ENCODE measurements at regions not wholly inside any gene's neighbourhood (a gene's known extent, or its start where the extent isn't known, plus 50 kb on each side); places are given as distances from the start of the nearest gene placed in this dataset.
"Not testable (repeated sequence)": the region's sequence is repeated elsewhere in the genome, so short reads cannot be mapped to it uniquely, and the experiment has no call there.

DNA sequence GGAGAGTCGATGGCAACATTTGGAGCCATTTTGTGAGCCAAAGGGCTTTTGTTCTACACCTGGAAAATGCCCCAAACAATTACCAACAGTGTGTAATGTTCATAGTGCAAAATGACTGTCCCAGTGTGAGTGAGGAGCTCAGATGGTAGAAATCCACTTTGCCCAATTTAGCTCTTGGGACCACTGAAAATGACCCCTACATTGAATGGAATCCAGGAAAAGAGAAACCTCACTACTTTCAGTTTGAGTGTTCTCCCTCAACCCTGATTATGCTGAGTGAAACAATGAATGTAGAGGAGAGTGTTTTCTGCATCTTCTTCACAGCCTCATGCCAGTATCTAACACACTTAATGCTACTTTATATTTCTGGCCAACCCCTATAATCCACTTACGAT, 84.9 kb upstream of the NRN1 start:
- TF ChIP-seq, protein P1, sequence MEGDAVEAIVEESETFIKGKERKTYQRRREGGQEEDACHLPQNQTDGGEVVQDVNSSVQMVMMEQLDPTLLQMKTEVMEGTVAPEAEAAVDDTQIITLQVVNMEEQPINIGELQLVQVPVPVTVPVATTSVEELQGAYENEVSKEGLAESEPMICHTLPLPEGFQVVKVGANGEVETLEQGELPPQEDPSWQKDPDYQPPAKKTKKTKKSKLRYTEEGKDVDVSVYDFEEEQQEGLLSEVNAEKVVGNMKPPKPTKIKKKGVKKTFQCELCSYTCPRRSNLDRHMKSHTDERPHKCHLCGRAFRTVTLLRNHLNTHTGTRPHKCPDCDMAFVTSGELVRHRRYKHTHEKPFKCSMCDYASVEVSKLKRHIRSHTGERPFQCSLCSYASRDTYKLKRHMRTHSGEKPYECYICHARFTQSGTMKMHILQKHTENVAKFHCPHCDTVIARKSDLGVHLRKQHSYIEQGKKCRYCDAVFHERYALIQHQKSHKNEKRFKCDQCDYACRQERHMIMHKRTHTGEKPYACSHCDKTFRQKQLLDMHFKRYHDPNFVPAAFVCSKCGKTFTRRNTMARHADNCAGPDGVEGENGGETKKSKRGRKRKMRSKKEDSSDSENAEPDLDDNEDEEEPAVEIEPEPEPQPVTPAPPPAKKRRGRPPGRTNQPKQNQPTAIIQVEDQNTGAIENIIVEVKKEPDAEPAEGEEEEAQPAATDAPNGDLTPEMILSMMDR (IDR thresholded peaks at IDR 0.05): no peak
- intact Hi-C loops (cut with DNase I; ENCODE audit: low total_unique reads): no loop called here
- H3K9me3 ChIP-seq: no peaks in the 10 kb centered on the region

DNA sequence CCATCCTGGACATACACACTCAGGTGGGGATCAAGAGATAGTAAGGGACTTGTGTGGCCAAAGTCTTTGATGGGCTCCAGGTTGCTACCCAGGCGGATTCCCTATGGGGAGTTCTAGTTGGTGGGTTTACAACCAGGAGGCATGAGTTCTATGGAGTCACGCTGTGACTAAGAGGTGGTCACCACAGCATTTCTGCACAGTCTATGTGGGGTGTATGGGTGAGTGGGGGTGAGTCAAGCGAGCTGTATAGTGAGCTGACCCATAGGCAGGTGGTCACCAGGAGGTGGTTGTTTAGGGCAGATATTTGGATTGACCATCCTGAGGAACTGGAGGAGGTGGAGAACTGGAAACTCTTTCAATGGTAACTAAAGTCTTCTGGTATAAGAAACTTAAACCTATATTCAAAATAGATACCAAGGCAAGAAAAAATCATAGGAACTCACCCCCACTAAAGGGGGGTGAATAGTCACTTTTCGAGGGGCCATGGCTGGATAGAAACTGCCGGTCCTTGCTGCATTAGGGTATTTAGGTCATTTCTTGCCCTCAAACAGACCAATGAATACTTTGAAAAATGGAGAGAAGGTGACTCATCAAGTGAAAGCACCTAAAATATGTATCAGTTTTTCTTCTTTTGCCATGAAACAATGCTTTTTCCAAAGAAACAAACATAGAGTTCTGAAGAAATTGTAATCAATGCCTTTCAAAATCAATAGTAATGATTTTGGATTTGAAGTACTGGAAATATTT, 84.3 kb upstream of the NRN1 start:
- Histone ChIP-seq H3K4me1 (no peaks in the 10 kb centered on the region), H3K9me3 (no peaks in the 10 kb centered on the region), H3K4me3 (no peak overlapping the region), H3K27ac (no peak overlapping the region), H3K27me3 (no peaks in the 10 kb centered on the region), H3K36me3 (no peaks in the 10 kb centered on the region)
- TF ChIP-seq, protein P1 (IDR thresholded peaks at IDR 0.05): no peak
- DNase-seq: no peak
- intact Hi-C loops (cut with DNase I; ENCODE audit: low total_unique reads): no loop called here

More for the DNA sequence above, 84.9 kb upstream of the NRN1 start:
- DNase-seq: no peak
- no peak overlapping the region for H3K4me3 ChIP-seq
- no peak overlapping the region for H3K27ac ChIP-seq
- no peaks in the 10 kb centered on the region for H3K27me3 ChIP-seq
- no peaks in the 10 kb centered on the region for H3K4me1 ChIP-seq
- H3K36me3 ChIP-seq: no peaks in the 10 kb centered on the region

DNA sequence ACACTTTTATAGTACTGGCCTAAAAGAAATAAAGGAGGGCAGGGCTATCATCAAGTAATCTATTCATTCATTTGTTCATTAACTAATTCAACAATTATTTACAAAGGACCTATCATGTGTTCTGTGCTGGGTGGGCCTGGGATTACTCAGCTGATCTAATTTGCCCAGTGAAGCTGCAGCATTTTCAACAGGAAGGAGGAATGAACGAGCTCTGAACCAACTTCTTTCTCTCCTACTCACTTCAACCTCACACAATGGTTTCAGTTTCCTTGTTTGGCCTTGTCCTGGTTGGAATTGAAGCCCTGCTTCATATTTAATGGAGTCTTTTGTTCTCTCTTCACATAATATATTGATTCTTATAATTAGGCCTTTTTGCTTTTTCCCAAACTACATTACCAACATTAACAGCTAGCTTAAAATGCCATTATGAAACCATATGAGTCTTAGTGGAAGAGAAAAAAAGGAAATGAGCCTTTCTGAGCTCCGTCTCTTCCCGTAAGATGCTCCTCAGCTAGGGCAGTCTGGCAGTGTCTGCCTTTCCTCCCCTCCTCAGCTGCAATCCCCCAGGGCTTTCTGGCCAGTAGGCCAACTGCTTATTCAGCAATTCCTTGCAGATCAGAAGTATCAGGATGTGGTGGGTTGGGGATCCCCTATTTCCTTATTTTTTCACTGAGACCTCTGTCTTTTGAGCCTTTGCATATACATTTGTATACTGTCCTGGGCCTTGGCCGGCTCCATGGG, 79.4 kb upstream of the NRN1 start:
- intact Hi-C loops (cut with DNase I; ENCODE audit: low total_unique reads): no loop called here
- Histone ChIP-seq H3K27ac (no peak overlapping the region), H3K27me3 (no peaks in the 10 kb centered on the region), H3K4me1 (no peaks in the 10 kb centered on the region), H3K4me3 (no peak overlapping the region), H3K9me3 (no peaks in the 10 kb centered on the region), H3K36me3 (no peaks in the 10 kb centered on the region)
- DNase-seq: no peak
- TF ChIP-seq, protein P1 (IDR thresholded peaks at IDR 0.05): no peak

DNA sequence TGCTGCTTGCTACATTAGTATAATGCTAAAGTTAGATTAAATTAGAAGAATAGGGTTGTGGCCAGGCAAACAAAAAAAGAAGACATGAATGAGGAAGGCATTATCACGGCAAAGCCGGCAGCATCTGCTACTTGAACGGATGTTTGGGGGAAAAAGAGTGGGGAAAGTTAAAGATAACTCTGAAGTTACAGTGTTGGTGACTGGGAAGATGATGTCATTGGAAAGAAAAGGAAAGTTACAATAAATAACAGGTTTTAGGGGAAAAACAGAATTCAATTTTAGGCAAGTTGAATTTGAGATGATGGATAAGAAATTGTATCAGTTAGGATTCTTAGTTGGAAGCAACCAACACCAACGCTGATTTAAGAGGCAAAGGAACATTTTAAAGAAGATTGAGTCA, 74.2 kb upstream of the NRN1 start:
- H3K36me3 ChIP-seq: no peaks in the 10 kb centered on the region
- TF ChIP-seq, protein P1 (IDR thresholded peaks at IDR 0.05): no peak
- intact Hi-C loops (cut with DNase I; ENCODE audit: low total_unique reads): no loop called here
- no peaks in the 10 kb centered on the region for H3K9me3 ChIP-seq
- no peak overlapping the region for H3K4me3 ChIP-seq
- H3K4me1 ChIP-seq: no peaks in the 10 kb centered on the region
- no peak overlapping the region for H3K27ac ChIP-seq
- no peak for DNase-seq
- H3K27me3 ChIP-seq: no peaks in the 10 kb centered on the region

DNA sequence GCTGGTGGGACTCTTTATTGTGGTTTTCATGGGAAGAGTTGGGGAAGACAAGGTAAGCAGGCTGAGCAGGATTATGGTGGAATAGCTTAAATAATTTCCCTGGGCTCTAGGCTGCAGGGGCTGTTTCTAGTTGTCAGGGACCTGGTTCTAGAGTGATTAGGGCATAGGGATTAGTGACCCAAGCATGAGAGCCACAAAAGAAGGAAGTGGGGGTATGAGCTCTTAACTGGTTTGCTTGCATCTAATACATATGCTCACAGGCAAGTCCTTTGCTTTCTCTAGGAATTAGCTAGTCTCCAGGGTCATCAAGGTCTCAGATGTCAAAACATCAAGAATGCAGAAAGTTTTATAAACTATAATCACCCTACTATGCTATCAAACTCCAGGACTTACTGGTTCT, 67.5 kb upstream of the NRN1 start:
- DNase-seq: no peak
- intact Hi-C loops (cut with DNase I; ENCODE audit: low total_unique reads): no loop called here
- peaks cover 0 to 6% of the 10 kb centered on the region in 2 donors for H3K27me3 ChIP-seq
- TF ChIP-seq, protein P1 (IDR thresholded peaks at IDR 0.05): no peak
- no peak overlapping the region for H3K4me3 ChIP-seq
- no peak overlapping the region for H3K27ac ChIP-seq
- H3K36me3 ChIP-seq: no peaks in the 10 kb centered on the region
- no peaks in the 10 kb centered on the region for H3K9me3 ChIP-seq
- no peaks in the 10 kb centered on the region for H3K4me1 ChIP-seq

DNA sequence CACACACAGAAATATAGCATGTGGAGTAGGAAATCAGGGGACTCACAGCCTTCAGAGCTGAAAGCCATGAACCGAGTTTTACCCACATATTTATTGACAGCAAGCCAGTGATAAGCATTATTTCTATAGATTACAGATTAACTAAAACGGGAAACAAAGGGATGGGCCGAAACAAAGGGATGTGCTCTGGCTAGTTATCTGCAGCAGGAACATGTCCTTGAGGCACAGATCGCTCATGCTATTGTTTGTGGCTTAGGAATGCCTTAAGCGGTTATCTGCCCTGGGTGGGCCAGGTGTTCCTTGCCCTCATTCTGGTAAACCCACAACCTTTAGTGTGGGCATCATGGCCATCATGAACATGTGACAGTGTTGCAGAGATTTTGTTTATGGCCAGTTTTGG, 61.4 kb upstream of the NRN1 start:
- H3K27ac ChIP-seq; H3K4me1 ChIP-seq; H3K9me3 ChIP-seq; H3K27me3 ChIP-seq; DNase-seq; H3K4me3 ChIP-seq; H3K36me3 ChIP-seq; intact Hi-C loops (cut with DNase I; ENCODE audit: low total_unique reads): not testable (repeated sequence)

Measured in tibial artery (tissue), 4 donors.